SU-DHL-6 (cell line): ENCODE measurements at regions not wholly inside any gene's neighbourhood (a gene's known extent, or its start where the extent isn't known, plus 50 kb on each side); places are given as distances from the start of the nearest gene placed in this dataset.

Source experiments
- CTCF ChIP-seq: fragments of 200-600 bp; sonication (generic); IDR thresholded peaks from one replicate; pipeline ENCODE4 v1.5.1; 2017; ENCODE audit warnings: antibody characterized with exemption, mild to moderate bottlenecking, low read length, moderate library complexity; ENCODE audit not compliant: insufficient read depth, poor library complexity, severe bottlenecking
- EZH2phosphoT487 ChIP-seq: fragments of 200-600 bp; sonication (generic), shearing (Covaris generic); conservative IDR thresholded peaks from 2 replicates; pipeline ENCODE4 v1.6.1; 2018; ENCODE audit warnings: mild to moderate bottlenecking, antibody characterized with exemption, low read length, moderate library complexity, mixed read lengths

- TF ChIP-seq CTCF = no peak
- no peak for TF ChIP-seq EZH2phosphoT487
Observed at GRCh38 chr15:56844892-56845291, 73.6 kb upstream of the TCF12 start.
